GM06990 (cell line): ENCODE measurements at regions not wholly inside any gene's neighbourhood (a gene's known extent, or its start where the extent isn't known, plus 50 kb on each side); places are given as distances from the start of the nearest gene placed in this dataset.

Source experiments
- DNase-seq: peaks from one replicate; pipeline ENCODE4 v3.0.0-alpha.2; 2011; ENCODE audit not compliant: insufficient read length; ENCODE audit errors: extremely low read depth
- H3K27me3 ChIP-seq: replicated peaks from 2 replicates; pipeline ENCODE4 v1.6.0; 2011; ENCODE audit warnings: low read length; ENCODE audit not compliant: control insufficient read depth, insufficient read depth
- H3K36me3 ChIP-seq: 2 replicates; pipeline ENCODE4 v1.5.1; 2011; ENCODE audit warnings: low read length; ENCODE audit not compliant: control insufficient read depth, insufficient read depth
- H3K4me3 ChIP-seq: replicated peaks from 2 replicates; pipeline ENCODE4 v1.5.1; 2011; ENCODE audit warnings: low read depth, mild to moderate bottlenecking, control low read depth, low read length
- TF ChIP-seq, protein P1 (sequence below): IDR thresholded peaks from 2 replicates; pipeline ENCODE4 v1.5.1; 2011; ENCODE audit warnings: low read length, control low read depth, mild to moderate bottlenecking, inconsistent platforms; ENCODE audit not compliant: insufficient read depth, poor library complexity, severe bottlenecking

GRCh38 chr6:145266432-145267075, 468.8 kb downstream of the EPM2A start:
- no peaks in the 10 kb centered on the region for H3K36me3 ChIP-seq
- no peak overlapping the region for H3K4me3 ChIP-seq
- DNase-seq: no peak
- TF ChIP-seq, protein P1, sequence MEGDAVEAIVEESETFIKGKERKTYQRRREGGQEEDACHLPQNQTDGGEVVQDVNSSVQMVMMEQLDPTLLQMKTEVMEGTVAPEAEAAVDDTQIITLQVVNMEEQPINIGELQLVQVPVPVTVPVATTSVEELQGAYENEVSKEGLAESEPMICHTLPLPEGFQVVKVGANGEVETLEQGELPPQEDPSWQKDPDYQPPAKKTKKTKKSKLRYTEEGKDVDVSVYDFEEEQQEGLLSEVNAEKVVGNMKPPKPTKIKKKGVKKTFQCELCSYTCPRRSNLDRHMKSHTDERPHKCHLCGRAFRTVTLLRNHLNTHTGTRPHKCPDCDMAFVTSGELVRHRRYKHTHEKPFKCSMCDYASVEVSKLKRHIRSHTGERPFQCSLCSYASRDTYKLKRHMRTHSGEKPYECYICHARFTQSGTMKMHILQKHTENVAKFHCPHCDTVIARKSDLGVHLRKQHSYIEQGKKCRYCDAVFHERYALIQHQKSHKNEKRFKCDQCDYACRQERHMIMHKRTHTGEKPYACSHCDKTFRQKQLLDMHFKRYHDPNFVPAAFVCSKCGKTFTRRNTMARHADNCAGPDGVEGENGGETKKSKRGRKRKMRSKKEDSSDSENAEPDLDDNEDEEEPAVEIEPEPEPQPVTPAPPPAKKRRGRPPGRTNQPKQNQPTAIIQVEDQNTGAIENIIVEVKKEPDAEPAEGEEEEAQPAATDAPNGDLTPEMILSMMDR: no peak
- no peaks in the 10 kb centered on the region for H3K27me3 ChIP-seq

DNA sequence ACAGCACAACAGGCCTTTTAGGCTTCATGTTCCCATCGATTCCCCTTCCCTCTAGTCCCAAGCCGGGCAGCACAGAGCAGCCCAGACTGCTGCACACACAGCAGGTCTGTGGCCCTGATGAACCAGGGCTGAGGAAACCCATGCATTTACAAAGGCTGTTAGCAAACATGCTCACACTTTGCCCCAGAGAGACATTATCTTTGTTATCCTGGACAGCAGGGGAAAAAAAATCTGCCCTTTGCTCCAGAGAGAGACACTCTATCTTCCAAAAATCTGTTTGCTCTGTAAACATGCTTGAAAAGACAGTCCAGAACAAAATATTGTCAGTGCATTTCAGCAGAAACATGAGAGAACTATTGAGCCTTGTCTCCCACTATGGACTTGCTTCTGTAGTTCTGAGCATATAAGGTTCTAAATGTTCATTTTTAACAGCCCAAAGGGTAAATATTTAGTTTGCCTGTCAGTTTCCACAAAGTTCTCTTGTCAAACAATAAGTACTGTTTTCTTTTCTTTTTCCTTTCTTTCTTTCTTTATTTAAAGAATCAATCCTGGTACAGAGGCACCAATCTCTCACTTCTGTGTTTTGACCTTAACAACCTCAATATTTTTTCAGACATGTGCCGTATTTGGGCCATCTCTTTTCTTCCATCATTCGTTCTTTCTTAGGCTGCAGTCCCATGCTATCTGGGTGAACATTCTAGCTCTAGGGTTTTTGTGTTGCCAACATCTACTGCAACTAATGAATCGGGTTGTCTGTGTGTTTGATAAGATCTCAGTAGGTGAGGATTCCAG, 468.0 kb downstream of the EPM2A start:
- no peak overlapping the region for H3K4me3 ChIP-seq
- H3K27me3 ChIP-seq: no peaks in the 10 kb centered on the region
- TF ChIP-seq, protein P1: no peak
- H3K36me3 ChIP-seq: no peaks in the 10 kb centered on the region
- no peak for DNase-seq

DNA sequence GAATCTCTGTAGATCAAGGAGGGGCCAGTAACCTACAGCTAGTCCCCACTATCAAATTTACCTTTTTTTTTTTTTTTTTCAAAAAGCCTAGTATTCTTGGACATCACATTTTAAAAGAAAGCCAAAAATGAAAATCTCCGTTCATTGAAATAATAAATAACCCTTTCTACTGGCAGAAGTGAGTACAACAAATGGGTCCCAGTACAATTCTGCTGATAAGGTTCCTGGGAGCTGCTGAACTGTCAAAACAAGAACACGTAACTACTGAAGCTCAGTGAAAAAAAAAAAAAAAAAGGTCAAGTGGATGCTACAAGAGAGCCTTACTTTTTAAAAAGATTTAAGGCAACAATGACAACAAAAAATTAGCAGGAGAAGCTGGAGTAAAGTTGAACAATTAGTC, 464.9 kb downstream of the EPM2A start:
- TF ChIP-seq, protein P1: no peak
- H3K27me3 ChIP-seq: no peaks in the 10 kb centered on the region
- no peaks in the 10 kb centered on the region for H3K36me3 ChIP-seq
- H3K4me3 ChIP-seq: no peak overlapping the region
- no peak for DNase-seq

DNA sequence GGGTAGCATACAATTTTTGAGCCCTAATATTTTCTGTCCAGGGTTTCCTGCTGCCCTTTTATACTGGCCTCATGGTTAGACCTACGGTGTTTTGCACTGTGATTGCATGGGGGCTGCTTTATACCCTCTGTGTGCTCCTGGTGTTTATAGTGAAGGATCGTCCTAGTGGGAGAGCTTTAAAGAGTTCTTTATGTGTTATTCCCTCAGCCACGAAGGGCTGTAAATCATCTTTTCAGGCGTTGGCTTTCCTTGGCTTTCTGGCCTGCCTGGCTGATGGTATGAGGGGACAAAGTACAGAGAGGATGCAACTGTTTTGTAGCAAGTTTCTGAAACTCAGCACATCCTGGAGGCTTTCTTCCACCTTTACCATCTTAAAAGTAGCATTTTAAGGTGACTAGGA, 464.3 kb downstream of the EPM2A start:
- no peak overlapping the region for H3K4me3 ChIP-seq
- no peaks in the 10 kb centered on the region for H3K27me3 ChIP-seq
- DNase-seq: no peak
- H3K36me3 ChIP-seq: no peaks in the 10 kb centered on the region
- TF ChIP-seq, protein P1: no peak

- TF ChIP-seq, protein P1: no peak
- no peak for DNase-seq
- Histone ChIP-seq H3K4me3 (no peak overlapping the region), H3K27me3 (no peaks in the 10 kb centered on the region), H3K36me3 (no peaks in the 10 kb centered on the region)
Observed at GRCh38 chr6:145271577-145271976, 463.7 kb downstream of the EPM2A start.
